ENCODE measurements at regions not wholly inside any gene's neighbourhood (a gene's known extent, or its start where the extent isn't known, plus 50 kb on each side); places are given as distances from the start of the nearest gene placed in this dataset.

DNA sequence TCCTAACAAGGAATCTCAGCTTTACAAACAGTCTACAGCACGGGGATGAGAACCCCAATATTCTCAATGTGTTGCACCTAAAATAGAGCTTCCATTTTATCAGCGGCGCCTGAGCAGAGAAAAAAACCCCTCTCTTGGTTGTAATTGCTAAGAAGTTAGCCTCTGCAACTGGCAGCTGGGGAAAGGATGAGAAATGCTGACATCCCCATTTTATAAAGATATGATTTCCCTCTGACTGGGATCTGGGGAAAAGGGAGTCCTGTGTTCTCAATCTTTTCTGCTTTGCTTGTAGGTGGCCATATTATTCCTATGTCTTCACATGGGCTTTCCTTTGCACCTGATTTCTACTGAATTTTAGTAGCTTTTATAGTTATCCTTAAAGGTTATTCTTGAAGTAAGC, 981.4 kb upstream of the DDX18 start:
- Histone ChIP-seq H2BK5ac (ENCODE audit: low read depth, low read length, poor library complexity, severe bottlenecking) (no peak overlapping the region), H2BK20ac (ENCODE audit: low read depth, low read length) (no peak overlapping the region), H2BK120ac (ENCODE audit: low read depth, low read length) (no peak overlapping the region), H3K14ac (replicated peaks; ENCODE audit: low read depth, low read length) (no peak overlapping the region), H3K9ac (ENCODE audit: low read depth, low read length) (no peak overlapping the region), H3K4ac (ENCODE audit: low read depth, low read length) (no peak overlapping the region), H3K56ac (ENCODE audit: extremely low read depth, insufficient read depth, low read length) (no peak overlapping the region), H3K4me1 (ENCODE audit: control insufficient read depth, insufficient read depth, low read length) (no peaks in the 10 kb centered on the region), H3K9me1 (ENCODE audit: insufficient read depth, low read length) (no peaks in the 10 kb centered on the region), H4K8ac (ENCODE audit: low read depth in 2 of 2, low read length in 2 of 2) (no peak overlapping the region), H2BK15ac (ENCODE audit: low read depth, low read length) (no peak overlapping the region), H3K18ac (ENCODE audit: low read depth, low read length) (no peak overlapping the region), H4K91ac (ENCODE audit: insufficient read depth, low read depth, low read length) (no peak overlapping the region), H3K4me3 (ENCODE audit: insufficient read depth, low read depth, low read length) (no peak overlapping the region), H4K5ac (ENCODE audit: low read depth, low read length) (no peak overlapping the region), H3K27ac (ENCODE audit: insufficient read depth, low read length) (no peak overlapping the region), H4K20me1 (ENCODE audit: insufficient read depth, low read length) (no peaks in the 10 kb centered on the region), H3K79me1 (ENCODE audit: low read depth in 1 of 2, low read length in 2 of 2) (no peaks in the 10 kb centered on the region), H2AFZ (replicated peaks; ENCODE audit: low read length, poor library complexity) (no peak overlapping the region), H3K27me3 (ENCODE audit: control insufficient read depth, insufficient read depth, low read length) (no peaks in the 10 kb centered on the region), H3K36me3 (ENCODE audit: control insufficient read depth, insufficient read depth, low read length) (no peaks in the 10 kb centered on the region), H2AK9ac (replicated peaks; ENCODE audit: low read depth, low read length, poor library complexity) (no peak overlapping the region), H3K9me3 (ENCODE audit: control insufficient read depth, insufficient read depth, low read length) (no peaks in the 10 kb centered on the region), H2AK5ac (ENCODE audit: low read depth, low read length) (no peak overlapping the region), H3K4me2 (ENCODE audit: low read depth, low read length) (no peak overlapping the region), H3K23ac (ENCODE audit: low read depth, low read length) (no peak overlapping the region)
- in situ Hi-C loops (cut with MboI; ENCODE audit: low sequenced_read_pairs): no loop called here
- intact Hi-C loops (cut with micrococcal nuclease): no loop called here
- dilution Hi-C loops (cut with HindIII; ENCODE audit: low sequenced_read_pairs, unreplicated experiment): no loop called here
- POLR2A ChIA-PET (ENCODE audit: unreplicated experiment): no interaction called here
- WGBS, 2 experiments (ENCODE audit: extremely low coverage in 2 of 2, insufficient read length in 1 of 2): no CpG with 5 or more reads among the region's 3 CpGs
- DNase-seq: no peak
- CTCF ChIA-PET: interaction anchor here (0.6 kb wide), 1 partner anchor 625 kb away, joined by 4 read pairs; no protein-coding TSS in a partner anchor
- ATAC-seq (ENCODE audit: low read depth): no peak
- BruUV-seq (replicated peaks): no TSS peak
- TF ChIP-seq MXI1 (IDR thresholded peaks at IDR 0.05; ENCODE audit: borderline replicate concordance, low read depth, low read length) (no peak), POLR2A (IDR thresholded peaks at IDR 0.05; ENCODE audit: low read depth, low read length) (no peak), RCOR1 (IDR thresholded peaks at IDR 0.05; ENCODE audit: insufficient replicate concordance, low read length) (no peak), MAFK (IDR thresholded peaks at IDR 0.05; ENCODE audit: low read depth, low read length) (no peak)
- TF ChIP-seq, protein P1, sequence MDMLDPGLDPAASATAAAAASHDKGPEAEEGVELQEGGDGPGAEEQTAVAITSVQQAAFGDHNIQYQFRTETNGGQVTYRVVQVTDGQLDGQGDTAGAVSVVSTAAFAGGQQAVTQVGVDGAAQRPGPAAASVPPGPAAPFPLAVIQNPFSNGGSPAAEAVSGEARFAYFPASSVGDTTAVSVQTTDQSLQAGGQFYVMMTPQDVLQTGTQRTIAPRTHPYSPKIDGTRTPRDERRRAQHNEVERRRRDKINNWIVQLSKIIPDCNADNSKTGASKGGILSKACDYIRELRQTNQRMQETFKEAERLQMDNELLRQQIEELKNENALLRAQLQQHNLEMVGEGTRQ (IDR thresholded peaks at IDR 0.05; ENCODE audit: low read depth, low read length): no peak
